ENCODE measurements at regions not wholly inside any gene's neighbourhood (a gene's known extent, or its start where the extent isn't known, plus 50 kb on each side); places are given as distances from the start of the nearest gene placed in this dataset.
"Not testable (repeated sequence)": the region's sequence is repeated elsewhere in the genome, so short reads cannot be mapped to it uniquely, and the experiment has no call there.

GRCh38 chr12:126914170-126914793 is 1352.7 kb upstream of the TMEM132C start:
- DNase-seq (ENCODE audit: low spot score in 2 of 2) (no peak), FAIRE-seq (no peak)

GRCh38 chr12:126915309-126915708 is 1351.7 kb upstream of the TMEM132C start:
- no peak for FAIRE-seq
- no peak for DNase-seq (ENCODE audit: low spot score in 2 of 2)

DNA sequence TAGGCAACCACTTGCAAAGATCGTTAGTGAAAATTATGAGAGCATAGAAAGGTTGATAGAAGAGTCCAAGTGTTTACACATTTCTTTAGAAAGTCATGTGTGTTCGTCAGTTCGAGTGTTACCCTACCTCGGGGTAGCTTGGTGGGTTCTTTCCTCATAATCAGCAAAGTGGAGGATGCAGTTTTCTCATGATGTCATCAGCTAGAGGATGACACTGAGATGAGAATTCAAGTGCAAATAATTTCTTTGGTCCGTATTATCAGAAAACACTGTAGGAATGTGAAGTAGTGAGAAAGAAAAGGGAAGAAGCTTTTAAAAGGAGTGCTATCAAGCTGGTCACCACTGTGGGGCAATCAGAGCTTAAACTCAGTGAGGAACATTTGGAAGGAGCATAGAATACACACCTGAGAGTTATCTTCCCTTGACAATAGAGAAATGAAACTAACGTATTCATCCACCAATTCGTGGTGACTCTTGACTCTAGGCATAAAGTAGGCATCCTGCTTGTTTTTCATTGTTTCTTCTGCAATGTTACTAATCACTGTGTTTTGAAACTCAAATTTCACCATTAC is 1340.9 kb upstream of the TMEM132C start:
- no peak for DNase-seq (ENCODE audit: low spot score in 2 of 2)
- no peak for FAIRE-seq

DNA sequence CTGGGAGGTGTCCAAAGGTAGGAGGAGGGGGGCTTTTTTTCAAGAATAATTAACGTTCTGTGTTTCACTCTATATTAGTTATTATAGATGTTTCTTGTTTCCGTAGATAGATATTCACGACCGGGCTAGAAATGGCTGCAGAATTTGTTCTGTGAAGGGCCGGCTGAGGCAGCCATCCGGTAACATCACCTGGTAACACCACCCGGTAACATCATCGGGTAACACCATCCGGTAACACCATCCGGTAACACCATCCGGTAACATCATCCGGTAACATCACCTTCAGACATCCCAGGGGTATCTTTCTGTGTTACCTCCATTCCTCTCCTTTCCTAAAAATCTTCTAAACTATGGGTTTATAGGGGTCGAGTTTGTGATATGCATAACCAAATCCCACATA is 1336.7 kb upstream of the TMEM132C start:
- FAIRE-seq (no peak), DNase-seq (ENCODE audit: low spot score in 2 of 2) (no peak)

- DNase-seq (ENCODE audit: low spot score in 2 of 2) (no peak), FAIRE-seq (no peak)
These were observed 1334.8 kb upstream of the TMEM132C start for GRCh38 chr12:126932156-126932555.

DNA sequence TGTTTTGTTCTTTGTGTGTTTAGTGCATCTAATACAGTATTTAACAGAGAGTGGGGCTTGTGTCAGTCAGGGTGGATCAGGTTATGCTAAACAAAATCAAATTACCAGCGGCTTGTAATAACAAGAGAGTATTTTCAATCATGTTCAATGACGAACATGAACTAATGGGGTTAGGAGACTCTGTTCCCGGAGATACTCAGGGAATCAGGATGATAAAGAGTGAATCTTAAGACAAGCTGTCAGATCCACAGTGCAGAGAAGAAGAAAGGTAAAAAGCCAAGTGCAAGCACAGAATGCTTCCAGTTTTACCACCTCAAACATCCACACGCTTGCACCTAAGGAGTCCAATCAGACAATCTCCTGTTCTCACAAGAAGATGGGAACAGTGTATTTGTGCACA is 1331.5 kb upstream of the TMEM132C start:
- FAIRE-seq = no peak

GRCh38 chr12:126936181-126936851 is 1330.7 kb upstream of the TMEM132C start:
- DNase-seq (ENCODE audit: low spot score in 2 of 2) (peak in 1 of 2 donors; percentile 30), FAIRE-seq (no peak)

More for the DNA sequence above, 1331.5 kb upstream of the TMEM132C start:
- no peak for DNase-seq (ENCODE audit: low spot score in 2 of 2)

GRCh38 chr12:126937431-126937830 is 1329.5 kb upstream of the TMEM132C start:
- DNase-seq (ENCODE audit: low spot score in 2 of 2) = no peak
- no peak for FAIRE-seq

DNA sequence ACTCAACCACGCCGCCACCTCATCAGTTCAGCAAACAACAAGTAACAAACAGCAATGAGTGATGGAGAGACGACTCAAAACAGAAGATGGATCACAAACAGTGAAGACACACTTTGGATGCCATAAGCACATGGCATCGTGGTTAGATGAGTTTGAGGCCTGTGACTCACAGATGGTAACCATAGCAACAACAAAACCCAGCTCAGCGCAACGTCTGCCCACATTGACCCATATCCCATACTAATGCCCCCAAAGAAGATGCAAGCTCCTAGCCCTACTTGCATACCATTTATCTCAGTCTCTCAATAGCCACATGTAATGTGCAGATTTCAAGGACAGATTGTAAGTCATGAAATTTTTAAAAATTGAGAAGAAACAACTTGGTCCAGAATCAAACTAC is 1322.3 kb upstream of the TMEM132C start:
- no peak for DNase-seq (ENCODE audit: low spot score in 2 of 2)
- no peak for FAIRE-seq

DNA sequence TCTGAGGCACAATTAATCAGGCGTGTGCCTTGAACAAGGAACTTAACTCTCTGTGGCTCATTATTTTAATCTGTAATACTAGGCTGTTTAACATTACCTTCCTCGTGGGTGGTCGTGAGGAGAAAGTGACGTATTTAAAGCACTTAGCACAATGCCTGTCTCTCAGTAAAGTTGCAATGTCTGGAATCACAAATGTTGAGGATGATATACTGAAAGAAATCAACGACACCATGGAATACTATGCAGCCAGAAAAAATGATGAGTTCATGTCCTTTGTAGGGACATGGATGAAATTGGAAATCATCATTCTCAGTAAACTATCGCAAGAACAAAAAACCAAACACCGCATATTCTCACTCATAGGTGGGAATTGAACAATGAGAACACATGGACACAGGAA is 1320.0 kb upstream of the TMEM132C start:
- not testable (repeated sequence) for DNase-seq (ENCODE audit: low spot score in 2 of 2); FAIRE-seq

- no peak for FAIRE-seq
These were observed 1317.4 kb upstream of the TMEM132C start for GRCh38 chr12:126949558-126949957.

DNA sequence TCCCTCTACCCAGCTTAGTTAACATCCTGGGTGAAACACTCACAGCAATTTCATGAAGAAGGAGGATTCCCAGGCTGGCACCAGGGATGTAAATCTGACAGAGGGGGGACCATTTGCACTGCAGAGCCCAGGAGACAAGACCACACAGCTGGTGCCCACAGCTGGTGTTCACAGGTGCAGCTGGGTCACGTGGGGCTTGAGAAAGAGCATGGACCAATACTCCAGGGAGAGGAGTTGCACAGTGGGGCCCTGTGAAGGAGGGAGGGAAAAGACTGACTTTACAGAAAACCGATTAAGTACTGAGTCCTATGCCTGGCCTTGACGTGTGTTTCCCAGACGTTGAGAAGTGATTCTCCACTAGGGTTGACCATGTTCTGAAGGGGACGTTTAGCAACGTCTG is 1316.7 kb upstream of the TMEM132C start:
- DNase-seq (ENCODE audit: low spot score in 2 of 2) = no peak
- no peak for FAIRE-seq

More at GRCh38 chr12:126949558-126949957, 1317.4 kb upstream of the TMEM132C start:
- no peak for DNase-seq (ENCODE audit: low spot score in 2 of 2)

- DNase-seq (ENCODE audit: low spot score in 2 of 2) (no peak), FAIRE-seq (no peak)
These were observed 1314.6 kb upstream of the TMEM132C start for GRCh38 chr12:126952096-126953007.

- no peak for FAIRE-seq
- DNase-seq (ENCODE audit: low spot score in 2 of 2) = no peak
These were observed 1313.5 kb upstream of the TMEM132C start for GRCh38 chr12:126953365-126953889.

DNA sequence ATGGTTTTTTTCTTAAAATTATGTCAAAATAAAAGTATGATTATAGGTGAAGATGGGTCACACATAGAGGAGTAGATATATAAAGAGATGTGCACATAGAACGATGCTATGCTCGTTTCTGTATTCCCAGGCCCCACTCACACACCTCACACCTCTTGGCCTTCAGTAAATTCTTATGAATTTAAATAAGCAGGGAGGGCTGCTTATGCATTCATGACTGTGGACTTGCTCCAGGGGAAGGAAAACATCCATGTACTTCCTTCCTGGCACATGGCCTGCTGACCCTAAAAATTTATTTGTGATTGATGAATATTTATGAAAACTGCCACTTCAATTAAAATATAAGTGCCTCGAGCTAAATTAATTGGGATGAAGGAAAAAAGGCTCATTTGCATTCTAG is 1306.7 kb upstream of the TMEM132C start:
- DNase-seq (ENCODE audit: low spot score in 2 of 2) (no peak), FAIRE-seq (no peak)

DNA sequence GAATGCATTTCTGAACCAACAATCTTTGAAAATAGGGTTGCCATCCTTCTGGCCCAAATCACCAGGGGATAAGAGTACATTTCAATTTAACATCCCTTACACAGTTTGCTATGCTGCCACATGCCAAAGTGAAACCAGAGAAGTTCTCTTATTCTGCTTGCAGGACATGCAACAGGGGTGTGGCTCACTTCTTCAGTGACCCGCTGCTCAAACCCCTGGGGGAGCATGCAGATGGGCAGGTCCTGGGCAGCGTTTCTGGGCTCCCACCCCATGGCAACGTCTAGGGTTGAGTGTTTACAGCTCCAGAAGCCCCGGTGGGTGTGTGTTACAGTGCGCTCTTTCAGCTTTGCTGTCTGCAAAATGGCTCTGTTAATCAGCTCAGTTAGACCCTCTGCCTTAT is 1306.3 kb upstream of the TMEM132C start:
- FAIRE-seq = no peak

GRCh38 chr12:126963825-126964224 is 1303.1 kb upstream of the TMEM132C start:
- FAIRE-seq (no peak), DNase-seq (ENCODE audit: low spot score in 2 of 2) (no peak)

More for the DNA sequence above, 1306.3 kb upstream of the TMEM132C start:
- no peak for DNase-seq (ENCODE audit: low spot score in 2 of 2)

DNA sequence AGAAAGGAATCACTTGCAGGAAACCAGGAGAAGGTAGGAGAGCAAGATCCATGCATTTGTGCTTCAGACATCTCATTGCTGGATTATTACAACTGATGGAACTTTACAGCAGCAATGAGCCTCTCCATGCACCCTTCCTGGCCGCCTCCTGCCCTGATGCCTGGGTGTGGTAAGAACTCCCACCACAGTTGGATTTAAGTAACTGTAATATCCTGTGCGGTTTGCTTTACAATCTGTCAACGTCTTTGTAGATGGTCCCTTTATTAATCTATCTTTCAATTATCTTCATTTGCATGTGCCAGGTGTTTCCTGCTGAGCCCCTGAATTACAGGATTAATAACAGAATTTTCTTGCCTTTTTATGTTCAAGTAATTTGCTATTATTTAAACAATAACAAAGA is 1300.5 kb upstream of the TMEM132C start:
- no peak for FAIRE-seq
- no peak for DNase-seq (ENCODE audit: low spot score in 2 of 2)

- DNase-seq (ENCODE audit: low spot score in 2 of 2) = no peak
- no peak for FAIRE-seq
These were observed 1299.8 kb upstream of the TMEM132C start for GRCh38 chr12:126967152-126967551.

- DNase-seq (ENCODE audit: low spot score in 2 of 2) = no peak
- FAIRE-seq = no peak
These were observed 1292.2 kb upstream of the TMEM132C start for GRCh38 chr12:126974779-126975178.

GRCh38 chr12:126976579-126976978 is 1290.4 kb upstream of the TMEM132C start:
- FAIRE-seq = no peak
- no peak for DNase-seq (ENCODE audit: low spot score in 2 of 2)

All from frontal cortex (tissue), 3 donors.